Esophagus muscularis mucosa (tissue), 3 donors: ENCODE measurements at regions not wholly inside any gene's neighbourhood (a gene's known extent, or its start where the extent isn't known, plus 50 kb on each side); places are given as distances from the start of the nearest gene placed in this dataset.

Source experiments
- CTCF ChIP-seq, 3 experiments: fragments of 200-600 bp in 2 of 3; fragments of 450-650 bp in 1 of 3; sonication (generic) in 2 of 3; IDR thresholded peaks; one replicate each; pipeline ENCODE4 v1.5.1; 2017 to 2019; ENCODE audit warnings: antibody characterized with exemption in 3 of 3, mild to moderate bottlenecking in 2 of 3, moderate library complexity in 1 of 3
- EP300 ChIP-seq: sonication (generic); formaldehyde crosslinking; IDR thresholded peaks from one replicate; pipeline ENCODE4 v1.6.1; 2017; ENCODE audit warnings: antibody characterized with exemption

- TF ChIP-seq CTCF (IDR thresholded peaks at IDR 0.05) (no peak), EP300 (no peak)
Measured at GRCh38 chr18:32566960-32567359, 96.3 kb upstream of the GAREM1 start.
